HEK293 (cell line): ENCODE measurements at regions not wholly inside any gene's neighbourhood (a gene's known extent, or its start where the extent isn't known, plus 50 kb on each side); places are given as distances from the start of the nearest gene placed in this dataset.

Experiments
- YY1 ChIP-seq: fragments of 450-650 bp; formaldehyde crosslinking; IDR thresholded peaks from 2 replicates; pipeline ENCODE4 v1.5.1; 2018; ENCODE audit warnings: missing biosample characterization, missing genetic modification characterization
- ZNF10 ChIP-seq: fragments of 450-650 bp; formaldehyde crosslinking; IDR thresholded peaks from 2 replicates; pipeline ENCODE4 v1.5.1; 2017; ENCODE audit warnings: missing biosample characterization, missing genetic modification characterization
- ZNF214 ChIP-seq: fragments of 450-650 bp; formaldehyde crosslinking; IDR thresholded peaks from 2 replicates; pipeline ENCODE4 v1.5.1; 2017; ENCODE audit warnings: missing biosample characterization, mild to moderate bottlenecking, missing genetic modification characterization, borderline replicate concordance
- ZNF23 ChIP-seq: fragments of 450-650 bp; formaldehyde crosslinking; IDR thresholded peaks from 2 replicates; pipeline ENCODE4 v1.5.1; 2016; ENCODE audit warnings: missing biosample characterization, missing genetic modification characterization, borderline replicate concordance
- ZNF24 ChIP-seq: fragments of 450-650 bp; formaldehyde crosslinking; IDR thresholded peaks from 2 replicates; pipeline ENCODE4 v1.5.1; 2016; ENCODE audit warnings: missing biosample characterization, missing genetic modification characterization
- ZNF341 ChIP-seq: fragments of 450-650 bp; formaldehyde crosslinking; IDR thresholded peaks from 2 replicates; pipeline ENCODE4; 2016; ENCODE audit warnings: low read depth, missing biosample characterization, missing genetic modification characterization
- ZNF621 ChIP-seq: fragments of 450-650 bp; formaldehyde crosslinking; IDR thresholded peaks from 2 replicates; pipeline ENCODE4 v1.5.1; 2017; ENCODE audit warnings: missing biosample characterization, missing genetic modification characterization
- TF ChIP-seq, protein P1 (sequence below): fragments of 450-650 bp; formaldehyde crosslinking; IDR thresholded peaks from 2 replicates; pipeline ENCODE4 v1.5.1; 2016; ENCODE audit warnings: missing biosample characterization, missing genetic modification characterization
- TF ChIP-seq, protein P2 (sequence below): sonication (generic); formaldehyde crosslinking; IDR thresholded peaks from 2 replicates; pipeline ENCODE4 v1.8.1; 2022; ENCODE audit warnings: mild to moderate bottlenecking, moderate library complexity, missing genetic modification reagents
- TF ChIP-seq, protein P3 (sequence below): fragments of 450-650 bp; formaldehyde crosslinking; IDR thresholded peaks from 2 replicates; pipeline ENCODE4 v1.5.1; 2016; ENCODE audit warnings: missing biosample characterization, missing genetic modification characterization, low read depth
- TF ChIP-seq, protein P4 (sequence below): fragments of 450-650 bp; formaldehyde crosslinking; IDR thresholded peaks from 2 replicates; pipeline ENCODE4 v1.5.1; 2016; ENCODE audit warnings: missing biosample characterization, missing genetic modification characterization

DNA sequence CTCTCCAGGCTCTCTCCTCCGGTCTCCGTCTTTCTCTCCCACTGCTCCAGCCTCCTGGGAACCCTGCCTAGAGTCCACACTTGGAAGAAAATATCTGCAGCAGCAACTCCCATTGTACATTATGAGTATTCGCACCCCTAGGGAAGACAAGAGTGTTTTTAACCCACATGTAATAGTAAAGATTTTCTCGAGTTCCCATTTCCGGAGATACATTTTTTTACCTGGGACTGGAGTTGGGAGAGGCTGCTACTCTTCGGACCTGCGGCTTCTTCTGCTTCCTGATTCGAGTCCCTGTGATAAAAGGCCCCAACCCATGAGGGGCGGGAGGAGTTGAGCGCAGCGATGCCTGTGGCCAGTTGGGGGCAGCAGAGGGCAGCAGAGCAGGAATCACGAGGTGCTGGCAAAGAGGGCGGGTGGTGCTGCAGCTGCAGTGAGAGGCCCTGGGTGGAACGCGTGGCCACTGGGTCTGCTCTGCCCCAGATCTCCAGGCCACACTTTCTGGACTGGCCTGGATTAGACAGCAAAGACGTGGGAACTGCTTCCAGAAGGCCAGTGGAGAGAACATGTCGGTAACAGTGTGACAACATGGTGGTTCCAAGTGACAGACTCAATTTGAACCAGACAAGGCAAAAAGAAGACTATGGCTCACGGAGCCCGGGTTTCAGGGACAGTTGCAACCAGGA is 221.0 kb upstream of the CSF3R start:
- no peak for TF ChIP-seq ZNF621 (tag by site-specific recombination)
- TF ChIP-seq, protein P1, sequence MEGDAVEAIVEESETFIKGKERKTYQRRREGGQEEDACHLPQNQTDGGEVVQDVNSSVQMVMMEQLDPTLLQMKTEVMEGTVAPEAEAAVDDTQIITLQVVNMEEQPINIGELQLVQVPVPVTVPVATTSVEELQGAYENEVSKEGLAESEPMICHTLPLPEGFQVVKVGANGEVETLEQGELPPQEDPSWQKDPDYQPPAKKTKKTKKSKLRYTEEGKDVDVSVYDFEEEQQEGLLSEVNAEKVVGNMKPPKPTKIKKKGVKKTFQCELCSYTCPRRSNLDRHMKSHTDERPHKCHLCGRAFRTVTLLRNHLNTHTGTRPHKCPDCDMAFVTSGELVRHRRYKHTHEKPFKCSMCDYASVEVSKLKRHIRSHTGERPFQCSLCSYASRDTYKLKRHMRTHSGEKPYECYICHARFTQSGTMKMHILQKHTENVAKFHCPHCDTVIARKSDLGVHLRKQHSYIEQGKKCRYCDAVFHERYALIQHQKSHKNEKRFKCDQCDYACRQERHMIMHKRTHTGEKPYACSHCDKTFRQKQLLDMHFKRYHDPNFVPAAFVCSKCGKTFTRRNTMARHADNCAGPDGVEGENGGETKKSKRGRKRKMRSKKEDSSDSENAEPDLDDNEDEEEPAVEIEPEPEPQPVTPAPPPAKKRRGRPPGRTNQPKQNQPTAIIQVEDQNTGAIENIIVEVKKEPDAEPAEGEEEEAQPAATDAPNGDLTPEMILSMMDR (tag by site-specific recombination): peak; percentile 92
- TF ChIP-seq, protein P2, sequence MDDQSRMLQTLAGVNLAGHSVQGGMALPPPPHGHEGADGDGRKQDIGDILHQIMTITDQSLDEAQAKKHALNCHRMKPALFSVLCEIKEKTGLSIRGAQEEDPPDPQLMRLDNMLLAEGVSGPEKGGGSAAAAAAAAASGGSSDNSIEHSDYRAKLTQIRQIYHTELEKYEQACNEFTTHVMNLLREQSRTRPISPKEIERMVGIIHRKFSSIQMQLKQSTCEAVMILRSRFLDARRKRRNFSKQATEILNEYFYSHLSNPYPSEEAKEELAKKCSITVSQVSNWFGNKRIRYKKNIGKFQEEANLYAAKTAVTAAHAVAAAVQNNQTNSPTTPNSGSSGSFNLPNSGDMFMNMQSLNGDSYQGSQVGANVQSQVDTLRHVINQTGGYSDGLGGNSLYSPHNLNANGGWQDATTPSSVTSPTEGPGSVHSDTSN: no peak
- TF ChIP-seq YY1: no peak
- TF ChIP-seq ZNF341 (tag by site-specific recombination): no peak
- TF ChIP-seq, protein P3, sequence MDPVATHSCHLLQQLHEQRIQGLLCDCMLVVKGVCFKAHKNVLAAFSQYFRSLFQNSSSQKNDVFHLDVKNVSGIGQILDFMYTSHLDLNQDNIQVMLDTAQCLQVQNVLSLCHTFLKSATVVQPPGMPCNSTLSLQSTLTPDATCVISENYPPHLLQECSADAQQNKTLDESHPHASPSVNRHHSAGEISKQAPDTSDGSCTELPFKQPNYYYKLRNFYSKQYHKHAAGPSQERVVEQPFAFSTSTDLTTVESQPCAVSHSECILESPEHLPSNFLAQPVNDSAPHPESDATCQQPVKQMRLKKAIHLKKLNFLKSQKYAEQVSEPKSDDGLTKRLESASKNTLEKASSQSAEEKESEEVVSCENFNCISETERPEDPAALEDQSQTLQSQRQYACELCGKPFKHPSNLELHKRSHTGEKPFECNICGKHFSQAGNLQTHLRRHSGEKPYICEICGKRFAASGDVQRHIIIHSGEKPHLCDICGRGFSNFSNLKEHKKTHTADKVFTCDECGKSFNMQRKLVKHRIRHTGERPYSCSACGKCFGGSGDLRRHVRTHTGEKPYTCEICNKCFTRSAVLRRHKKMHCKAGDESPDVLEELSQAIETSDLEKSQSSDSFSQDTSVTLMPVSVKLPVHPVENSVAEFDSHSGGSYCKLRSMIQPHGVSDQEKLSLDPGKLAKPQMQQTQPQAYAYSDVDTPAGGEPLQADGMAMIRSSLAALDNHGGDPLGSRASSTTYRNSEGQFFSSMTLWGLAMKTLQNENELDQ (tag by site-specific recombination): no peak
- no peak for TF ChIP-seq ZNF10 (tag by site-specific recombination)
- no peak for TF ChIP-seq ZNF23
- TF ChIP-seq, protein P4, sequence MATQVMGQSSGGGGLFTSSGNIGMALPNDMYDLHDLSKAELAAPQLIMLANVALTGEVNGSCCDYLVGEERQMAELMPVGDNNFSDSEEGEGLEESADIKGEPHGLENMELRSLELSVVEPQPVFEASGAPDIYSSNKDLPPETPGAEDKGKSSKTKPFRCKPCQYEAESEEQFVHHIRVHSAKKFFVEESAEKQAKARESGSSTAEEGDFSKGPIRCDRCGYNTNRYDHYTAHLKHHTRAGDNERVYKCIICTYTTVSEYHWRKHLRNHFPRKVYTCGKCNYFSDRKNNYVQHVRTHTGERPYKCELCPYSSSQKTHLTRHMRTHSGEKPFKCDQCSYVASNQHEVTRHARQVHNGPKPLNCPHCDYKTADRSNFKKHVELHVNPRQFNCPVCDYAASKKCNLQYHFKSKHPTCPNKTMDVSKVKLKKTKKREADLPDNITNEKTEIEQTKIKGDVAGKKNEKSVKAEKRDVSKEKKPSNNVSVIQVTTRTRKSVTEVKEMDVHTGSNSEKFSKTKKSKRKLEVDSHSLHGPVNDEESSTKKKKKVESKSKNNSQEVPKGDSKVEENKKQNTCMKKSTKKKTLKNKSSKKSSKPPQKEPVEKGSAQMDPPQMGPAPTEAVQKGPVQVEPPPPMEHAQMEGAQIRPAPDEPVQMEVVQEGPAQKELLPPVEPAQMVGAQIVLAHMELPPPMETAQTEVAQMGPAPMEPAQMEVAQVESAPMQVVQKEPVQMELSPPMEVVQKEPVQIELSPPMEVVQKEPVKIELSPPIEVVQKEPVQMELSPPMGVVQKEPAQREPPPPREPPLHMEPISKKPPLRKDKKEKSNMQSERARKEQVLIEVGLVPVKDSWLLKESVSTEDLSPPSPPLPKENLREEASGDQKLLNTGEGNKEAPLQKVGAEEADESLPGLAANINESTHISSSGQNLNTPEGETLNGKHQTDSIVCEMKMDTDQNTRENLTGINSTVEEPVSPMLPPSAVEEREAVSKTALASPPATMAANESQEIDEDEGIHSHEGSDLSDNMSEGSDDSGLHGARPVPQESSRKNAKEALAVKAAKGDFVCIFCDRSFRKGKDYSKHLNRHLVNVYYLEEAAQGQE (tag by site-specific recombination): no peak
- TF ChIP-seq ZNF24 (tag by site-specific recombination): no peak
- no peak for TF ChIP-seq ZNF214
